ENCODE measurements at regions not wholly inside any gene's neighbourhood (a gene's known extent, or its start where the extent isn't known, plus 50 kb on each side); places are given as distances from the start of the nearest gene placed in this dataset.

GRCh38 chr5:4093236-4093635 is 497.6 kb downstream of the IRX1 start:
- BruUV-seq (replicated peaks), result no TSS peak
- Mint-ChIP-seq H3K27me3 (ENCODE audit: unreplicated experiment) (no peaks in the 10 kb centered on the region), H3K36me3 (ENCODE audit: insufficient read depth, unreplicated experiment) (no peaks in the 10 kb centered on the region), H3K9me3 (ENCODE audit: low read depth, unreplicated experiment) (peaks cover 16% of the 10 kb centered on the region), H3K4me1 (ENCODE audit: low read depth, unreplicated experiment) (no peaks in the 10 kb centered on the region), H3K27ac (ENCODE audit: unreplicated experiment) (no peak overlapping the region), H3K4me3 (ENCODE audit: low read depth, unreplicated experiment) (no peak overlapping the region)
- DNase-seq, result no peak
- no peak for TF ChIP-seq CTCF (IDR thresholded peaks at IDR 0.05; ENCODE audit: unreplicated experiment)
- CTCF ChIA-PET, result no interaction called here
- intact Hi-C loops (cut with micrococcal nuclease; ENCODE audit: unreplicated experiment), result no loop called here

GRCh38 chr5:4093970-4094369 is 498.3 kb downstream of the IRX1 start:
- H3K27me3 Mint-ChIP-seq (ENCODE audit: unreplicated experiment), result no peaks in the 10 kb centered on the region
- TF ChIP-seq CTCF (IDR thresholded peaks at IDR 0.05; ENCODE audit: unreplicated experiment), result no peak
- no peaks in the 10 kb centered on the region for H3K4me1 Mint-ChIP-seq (ENCODE audit: low read depth, unreplicated experiment)
- H3K9me3 Mint-ChIP-seq (ENCODE audit: low read depth, unreplicated experiment), result peaks cover 19% of the 10 kb centered on the region
- no peak overlapping the region for H3K27ac Mint-ChIP-seq (ENCODE audit: unreplicated experiment)
- intact Hi-C loops (cut with micrococcal nuclease; ENCODE audit: unreplicated experiment), result no loop called here
- no peak for DNase-seq
- no peak overlapping the region for H3K4me3 Mint-ChIP-seq (ENCODE audit: low read depth, unreplicated experiment)
- H3K36me3 Mint-ChIP-seq (ENCODE audit: insufficient read depth, unreplicated experiment), result no peaks in the 10 kb centered on the region
- CTCF ChIA-PET, result no interaction called here
- no TSS peak for BruUV-seq (replicated peaks)

DNA sequence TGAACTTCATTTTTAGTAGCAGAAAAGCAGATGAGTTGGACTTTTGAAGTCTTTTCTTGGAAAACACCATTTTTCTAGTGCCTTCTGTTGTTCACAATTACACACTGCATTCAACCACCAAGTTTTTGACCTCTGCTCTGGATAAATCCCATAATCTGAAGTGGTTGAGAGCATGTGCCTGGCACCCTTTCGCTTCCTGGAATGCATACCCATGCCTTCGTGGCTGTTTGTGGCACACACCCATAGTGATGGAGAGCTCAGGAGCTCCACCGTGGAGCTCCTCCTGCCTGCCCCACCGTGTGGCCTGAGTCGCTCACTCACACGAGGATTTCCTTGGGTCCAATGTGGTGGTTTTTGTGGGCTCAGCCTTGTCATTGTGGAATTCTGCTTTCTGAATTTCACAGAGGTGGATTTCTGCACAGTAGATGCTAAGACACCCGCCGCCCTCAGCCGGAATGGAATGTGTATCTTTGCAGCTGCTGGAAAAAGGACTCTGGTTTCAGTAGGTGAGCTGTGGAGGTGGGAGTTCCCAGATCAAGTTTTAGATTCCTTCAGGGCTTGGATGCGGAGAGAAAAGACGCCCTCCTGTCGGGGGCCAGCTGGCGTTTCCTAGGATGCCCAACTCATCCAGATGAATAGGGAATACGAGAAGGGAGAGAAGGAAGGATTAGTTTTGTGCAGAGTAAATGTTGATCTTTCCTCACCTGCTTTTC is 500.4 kb downstream of the IRX1 start:
- Mint-ChIP-seq H3K4me3 (ENCODE audit: low read depth, unreplicated experiment) (no peak overlapping the region), H3K27ac (ENCODE audit: unreplicated experiment) (no peak overlapping the region), H3K4me1 (ENCODE audit: low read depth, unreplicated experiment) (no peaks in the 10 kb centered on the region), H3K9me3 (ENCODE audit: low read depth, unreplicated experiment) (peaks cover 18% of the 10 kb centered on the region), H3K36me3 (ENCODE audit: insufficient read depth, unreplicated experiment) (no peaks in the 10 kb centered on the region), H3K27me3 (ENCODE audit: unreplicated experiment) (no peaks in the 10 kb centered on the region)
- no peak for TF ChIP-seq CTCF (IDR thresholded peaks at IDR 0.05; ENCODE audit: unreplicated experiment)
- intact Hi-C loops (cut with micrococcal nuclease; ENCODE audit: unreplicated experiment), result no loop called here
- DNase-seq, result no peak
- CTCF ChIA-PET, result no interaction called here
- no TSS peak for BruUV-seq (replicated peaks)

GRCh38 chr5:4097199-4097598 is 501.6 kb downstream of the IRX1 start:
- intact Hi-C loops (cut with micrococcal nuclease; ENCODE audit: unreplicated experiment), result no loop called here
- Mint-ChIP-seq H3K4me3 (ENCODE audit: low read depth, unreplicated experiment) (no peak overlapping the region), H3K36me3 (ENCODE audit: insufficient read depth, unreplicated experiment) (no peaks in the 10 kb centered on the region), H3K9me3 (ENCODE audit: low read depth, unreplicated experiment) (peaks cover 18% of the 10 kb centered on the region), H3K27me3 (ENCODE audit: unreplicated experiment) (no peaks in the 10 kb centered on the region), H3K27ac (ENCODE audit: unreplicated experiment) (no peak overlapping the region), H3K4me1 (ENCODE audit: low read depth, unreplicated experiment) (no peaks in the 10 kb centered on the region)
- no peak for DNase-seq
- BruUV-seq (replicated peaks), result no TSS peak
- CTCF ChIA-PET, result no interaction called here
- TF ChIP-seq CTCF (IDR thresholded peaks at IDR 0.05; ENCODE audit: unreplicated experiment), result no peak
